HG03103 (cell line): ENCODE measurements at regions not wholly inside any gene's neighbourhood (a gene's known extent, or its start where the extent isn't known, plus 50 kb on each side); places are given as distances from the start of the nearest gene placed in this dataset.
"Not testable (repeated sequence)": the region's sequence is repeated elsewhere in the genome, so short reads cannot be mapped to it uniquely, and the experiment has no call there.

ENCODE experiments used
- ATAC-seq: cut with Tn5 transposase; IDR thresholded peaks from one replicate; pipeline ENCODE4 v1.9.1; 2021; ENCODE audit warnings: low read depth; ENCODE audit not compliant: unreplicated experiment

DNA sequence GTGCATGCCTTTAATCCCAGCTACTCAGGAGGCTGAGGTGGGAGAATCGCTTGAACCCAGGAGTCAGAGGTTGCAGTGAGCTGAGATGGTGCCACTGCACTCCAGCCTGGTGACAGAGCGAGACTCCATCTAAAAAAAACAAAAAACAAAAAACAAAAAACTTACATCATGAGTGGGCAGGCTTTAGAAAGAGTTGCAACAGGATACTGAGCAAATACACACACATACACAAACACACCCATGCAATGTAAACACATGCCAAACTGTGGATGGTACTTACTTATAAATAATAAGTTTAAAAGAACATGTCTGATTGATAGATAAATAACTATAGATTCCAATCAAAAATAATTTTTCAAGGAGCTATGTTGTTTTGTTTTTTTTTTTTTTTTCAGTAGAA is 481.7 kb upstream of the MARCKS start:
- ATAC-seq, result not testable (repeated sequence)

DNA sequence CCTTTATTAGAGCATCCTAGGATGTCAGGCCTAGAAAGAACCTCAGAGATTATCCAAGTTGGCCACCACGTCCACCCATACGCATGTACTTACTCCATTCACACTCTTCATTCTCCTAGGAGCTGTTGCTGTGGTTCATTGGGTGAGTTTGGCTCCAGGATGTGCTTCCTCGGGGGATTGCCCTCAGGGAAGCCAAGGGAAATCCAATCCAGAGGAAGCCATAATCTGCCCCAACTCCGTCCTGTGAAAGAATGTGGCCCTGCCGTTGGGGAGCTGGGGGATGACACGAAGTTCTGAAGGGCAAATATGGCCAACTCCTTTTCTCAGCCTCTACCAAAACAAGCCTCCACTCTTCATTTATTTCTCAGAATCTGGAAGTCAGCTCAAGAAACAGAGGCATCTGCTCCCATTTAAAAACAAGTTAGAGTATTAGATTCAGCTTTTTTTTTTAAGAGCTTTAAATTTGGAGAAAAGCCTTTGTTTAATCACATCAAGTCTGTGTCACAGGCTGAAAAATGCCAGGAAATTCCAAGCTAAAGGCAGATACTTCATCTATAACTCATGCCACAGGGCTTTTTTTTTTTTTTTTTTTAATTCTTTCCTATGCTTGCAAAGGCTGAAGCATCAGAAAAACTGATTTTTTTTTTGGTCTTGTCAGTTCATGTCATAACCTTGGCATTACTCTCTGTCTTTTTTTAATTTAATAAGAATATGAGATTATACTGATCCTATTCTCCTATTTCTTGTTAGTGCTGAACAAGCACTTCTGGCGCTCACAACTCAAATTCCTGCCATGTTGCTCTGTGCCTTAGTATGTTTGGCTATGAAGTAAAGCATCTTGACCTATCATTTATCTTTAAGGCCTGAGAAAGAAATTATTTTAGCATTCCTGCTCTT is 480.9 kb upstream of the MARCKS start:
- ATAC-seq, result no peak

DNA sequence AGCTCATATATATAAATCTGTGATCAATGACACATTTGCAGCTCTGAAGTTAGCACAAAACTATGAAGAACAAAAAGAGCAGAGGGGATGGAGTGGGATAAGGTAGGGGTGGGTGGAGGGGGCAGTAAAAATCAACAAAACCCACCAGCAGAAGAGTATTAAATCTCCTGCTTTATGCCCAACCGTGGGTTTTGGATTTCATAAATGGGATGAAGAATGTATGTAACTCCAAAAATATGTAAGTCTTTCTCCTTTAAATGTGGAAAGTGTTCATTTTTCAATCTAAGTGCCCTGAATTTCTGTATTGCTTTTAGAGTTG is 480.3 kb upstream of the MARCKS start:
- ATAC-seq, result no peak

DNA sequence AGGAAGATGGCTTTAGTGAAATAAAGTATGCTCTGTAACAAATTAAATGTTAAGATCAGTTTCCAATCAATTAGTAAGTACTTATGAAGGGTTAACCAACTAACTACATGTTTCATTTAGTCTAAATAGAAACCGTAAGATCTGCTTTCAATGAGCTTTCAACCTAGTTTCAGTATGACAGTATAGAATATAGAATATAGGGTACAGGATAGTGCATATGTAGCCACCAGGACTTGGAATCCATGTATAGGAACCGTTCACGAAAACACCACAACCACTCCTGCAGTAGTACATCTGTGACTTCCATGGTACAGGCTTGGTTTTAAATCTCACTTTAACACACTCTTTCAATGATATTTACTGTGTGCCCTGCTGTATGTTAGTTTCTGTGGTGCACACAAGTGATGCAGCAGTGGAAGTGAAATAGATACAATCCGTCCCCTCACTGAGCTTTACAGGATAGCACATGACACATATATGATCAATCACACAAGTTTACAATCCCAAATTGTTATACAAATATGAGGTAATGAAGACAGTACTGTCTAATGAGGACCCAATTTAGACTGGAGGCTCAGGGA is 479.7 kb upstream of the MARCKS start:
- ATAC-seq, result peak; percentile 40

GRCh38 chr6:113380591-113380990 is 476.6 kb upstream of the MARCKS start:
- ATAC-seq, result no peak

DNA sequence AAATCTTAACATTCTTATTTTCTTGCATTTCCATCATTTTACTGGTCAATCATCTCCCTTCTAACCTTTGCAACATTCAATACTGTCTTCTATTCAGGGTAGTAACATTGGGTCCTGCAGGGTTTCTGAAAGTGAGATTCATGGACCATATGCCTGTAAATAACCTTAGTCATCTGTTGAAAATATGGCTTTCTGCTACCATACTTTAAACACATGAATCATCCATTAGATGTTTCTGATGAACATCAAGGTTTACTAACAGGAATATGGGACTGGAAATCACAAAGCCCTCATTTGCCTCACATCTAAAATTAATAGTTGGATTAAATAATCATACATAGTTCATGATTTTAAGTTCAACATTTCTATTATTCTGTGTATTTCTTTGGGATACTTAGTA is 475.9 kb upstream of the MARCKS start:
- no peak for ATAC-seq

DNA sequence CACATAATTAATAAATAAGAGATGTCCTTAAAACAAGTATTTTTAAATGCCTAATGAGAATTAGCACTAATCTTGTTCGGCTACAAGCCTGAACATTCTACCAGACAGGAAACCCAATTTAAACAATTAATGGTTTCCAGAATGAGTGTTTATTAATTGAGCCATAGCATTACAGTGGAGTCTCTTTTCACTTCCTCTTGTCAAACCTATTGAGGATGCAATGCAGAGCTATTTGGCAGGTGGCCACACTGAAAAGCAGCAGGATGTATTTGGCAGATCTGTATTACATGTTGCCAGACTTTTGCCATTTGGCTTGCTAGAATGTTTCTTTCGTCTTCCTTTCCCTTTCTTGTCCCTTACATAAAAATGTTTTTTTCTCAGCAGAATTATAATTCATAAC is 475.2 kb upstream of the MARCKS start:
- ATAC-seq, result peak; percentile 96

- no peak for ATAC-seq
Observed at GRCh38 chr6:113383701-113384100, 473.4 kb upstream of the MARCKS start.

GRCh38 chr6:113385020-113385431 is 472.1 kb upstream of the MARCKS start:
- no peak for ATAC-seq

- ATAC-seq, result no peak
Observed at GRCh38 chr6:113388996-113389395, 468.1 kb upstream of the MARCKS start.

GRCh38 chr6:113392551-113393055 is 464.5 kb upstream of the MARCKS start:
- ATAC-seq, result no peak

DNA sequence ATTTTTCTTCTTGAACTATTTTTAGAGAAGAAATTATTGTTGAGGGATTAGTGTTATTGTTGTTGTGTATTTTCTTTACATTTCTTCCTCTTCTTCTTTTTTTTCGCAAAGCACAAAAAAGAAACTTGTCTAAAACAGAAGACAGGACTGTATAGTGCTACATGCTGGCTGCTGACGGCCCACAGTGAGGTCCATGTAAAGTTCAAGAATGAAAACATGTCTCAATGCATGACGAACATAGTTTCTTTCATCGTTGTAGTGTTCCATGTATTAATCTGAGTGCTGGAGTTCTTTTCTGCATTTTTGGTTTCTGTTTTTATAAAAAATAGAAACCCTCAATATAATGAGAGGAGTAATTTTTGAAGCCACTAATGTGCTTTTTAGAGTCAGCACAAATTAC is 462.9 kb upstream of the MARCKS start:
- ATAC-seq, result no peak

DNA sequence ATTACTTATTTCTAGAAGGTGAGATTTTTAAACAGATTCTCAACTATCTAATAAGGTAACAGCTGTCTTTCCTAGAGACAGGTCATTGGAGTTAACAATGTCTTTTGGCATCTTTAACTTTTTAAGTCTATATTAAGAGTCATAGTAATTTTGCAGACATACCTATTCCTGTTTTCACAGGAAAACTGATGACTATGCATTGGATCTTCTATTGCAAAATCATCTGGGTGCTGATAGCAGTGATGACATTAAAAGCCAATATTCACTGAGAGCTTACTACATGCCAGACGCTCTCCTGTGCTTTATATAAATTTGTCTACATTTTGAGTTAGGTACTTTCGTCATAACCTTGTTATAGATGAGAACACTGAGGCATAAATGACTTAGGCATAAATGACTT is 462.4 kb upstream of the MARCKS start:
- ATAC-seq, result no peak

DNA sequence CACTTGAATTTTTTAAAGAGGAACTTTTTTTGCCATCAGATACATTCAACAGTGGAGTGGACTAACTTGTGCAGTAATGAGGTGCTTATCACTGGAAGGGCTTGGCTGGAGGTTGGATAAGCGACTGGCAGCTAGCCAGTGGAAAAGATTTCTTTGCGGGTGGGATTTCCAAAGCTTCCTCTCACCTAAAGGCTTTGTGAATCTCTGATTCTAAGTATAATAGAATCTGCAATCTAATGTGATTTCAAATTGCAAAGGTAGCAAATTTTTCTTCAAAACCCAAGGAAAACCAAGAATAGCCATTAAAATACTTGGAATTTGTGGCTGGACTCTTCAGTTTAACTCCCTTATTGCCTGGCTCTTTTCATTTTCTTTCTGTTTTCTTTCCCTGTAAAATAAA is 460.4 kb upstream of the MARCKS start:
- no peak for ATAC-seq

DNA sequence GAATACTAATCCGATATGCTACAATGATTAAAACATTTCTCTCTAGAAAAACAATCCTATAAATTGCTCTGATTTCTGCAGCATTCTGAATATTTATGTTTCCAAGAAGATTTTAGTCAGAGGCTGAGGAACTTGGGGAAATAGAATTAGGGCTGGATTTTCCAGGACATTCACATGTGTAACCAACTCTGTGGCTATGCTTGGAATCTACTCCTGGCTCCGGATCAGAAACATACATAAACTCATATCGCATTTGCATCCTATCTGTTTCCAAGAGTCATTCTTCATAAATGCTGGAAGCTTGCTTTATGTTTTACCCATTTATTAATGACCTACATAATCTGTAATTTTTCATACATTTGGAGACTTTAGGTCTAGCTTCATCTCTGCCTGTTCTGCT is 459.9 kb upstream of the MARCKS start:
- no peak for ATAC-seq

DNA sequence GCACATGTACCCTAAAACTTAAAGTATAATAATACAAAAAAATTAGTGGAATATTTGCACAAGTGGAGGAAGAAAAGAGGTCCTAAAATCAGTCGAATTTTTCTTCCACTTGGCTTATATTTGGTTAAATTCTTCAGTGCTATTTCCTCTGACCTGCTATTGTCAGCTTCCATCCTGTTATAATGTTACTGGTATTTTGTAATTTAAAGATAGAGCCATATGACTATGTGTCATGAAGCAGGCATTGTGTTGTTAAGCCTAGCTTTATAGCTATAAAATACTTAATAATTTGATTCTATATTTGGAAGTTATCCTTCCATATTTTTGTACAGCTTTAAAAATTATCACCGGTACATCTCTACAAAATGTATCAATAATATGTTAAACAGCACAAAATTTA is 455.9 kb upstream of the MARCKS start:
- no peak for ATAC-seq

DNA sequence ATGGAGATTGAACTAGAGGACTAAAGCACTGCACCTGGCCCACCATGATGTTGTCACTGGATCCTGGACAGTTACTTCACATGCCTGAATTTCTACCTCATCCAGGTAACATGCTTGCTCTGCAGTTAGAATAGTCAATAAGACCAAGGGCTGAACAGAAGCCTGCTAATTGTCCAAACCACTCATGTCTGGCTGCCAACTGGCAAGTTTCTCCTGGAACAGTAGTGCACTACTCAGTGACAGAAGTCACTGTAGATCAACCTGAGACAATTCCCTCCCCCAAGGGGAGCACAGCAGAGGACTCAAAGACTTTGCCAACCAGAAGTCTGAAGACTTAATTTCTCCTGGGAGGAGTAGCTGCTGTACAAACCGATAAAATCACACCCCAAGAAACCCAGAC is 454.6 kb upstream of the MARCKS start:
- no peak for ATAC-seq

GRCh38 chr6:113403966-113404595 is 453.1 kb upstream of the MARCKS start:
- no peak for ATAC-seq

DNA sequence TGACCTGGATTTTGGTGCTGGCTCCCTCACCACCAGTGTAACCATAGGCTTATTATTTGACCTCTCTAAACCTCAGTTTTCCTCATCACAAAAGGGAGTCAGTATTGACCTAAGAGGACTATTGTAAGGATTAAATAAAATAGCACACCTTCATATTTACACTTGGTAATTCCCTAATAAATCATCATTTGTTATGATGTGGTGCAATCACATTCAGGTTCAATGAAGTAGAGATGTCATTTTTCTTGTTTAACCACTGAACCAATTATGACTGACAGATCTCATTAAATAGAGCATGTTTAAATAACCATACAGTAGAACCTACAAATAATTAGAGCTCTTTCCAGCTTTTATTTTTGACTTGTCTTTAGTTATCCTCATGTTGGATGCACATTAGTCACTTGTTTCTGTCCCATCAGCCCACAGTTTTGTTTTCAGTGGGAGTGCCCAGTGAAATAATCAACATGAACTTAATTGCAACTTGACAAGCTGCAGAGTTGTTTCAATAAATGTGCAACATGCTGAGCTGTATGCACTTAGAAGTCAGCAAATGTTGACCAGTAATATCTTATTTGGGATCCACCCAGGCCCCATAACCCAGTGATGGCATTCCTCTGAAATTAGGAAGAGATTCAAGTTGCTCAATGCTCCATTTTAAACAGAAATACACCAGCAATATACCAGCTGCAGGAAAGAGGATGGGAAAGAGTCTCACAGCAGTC is 451.7 kb upstream of the MARCKS start:
- no peak for ATAC-seq

DNA sequence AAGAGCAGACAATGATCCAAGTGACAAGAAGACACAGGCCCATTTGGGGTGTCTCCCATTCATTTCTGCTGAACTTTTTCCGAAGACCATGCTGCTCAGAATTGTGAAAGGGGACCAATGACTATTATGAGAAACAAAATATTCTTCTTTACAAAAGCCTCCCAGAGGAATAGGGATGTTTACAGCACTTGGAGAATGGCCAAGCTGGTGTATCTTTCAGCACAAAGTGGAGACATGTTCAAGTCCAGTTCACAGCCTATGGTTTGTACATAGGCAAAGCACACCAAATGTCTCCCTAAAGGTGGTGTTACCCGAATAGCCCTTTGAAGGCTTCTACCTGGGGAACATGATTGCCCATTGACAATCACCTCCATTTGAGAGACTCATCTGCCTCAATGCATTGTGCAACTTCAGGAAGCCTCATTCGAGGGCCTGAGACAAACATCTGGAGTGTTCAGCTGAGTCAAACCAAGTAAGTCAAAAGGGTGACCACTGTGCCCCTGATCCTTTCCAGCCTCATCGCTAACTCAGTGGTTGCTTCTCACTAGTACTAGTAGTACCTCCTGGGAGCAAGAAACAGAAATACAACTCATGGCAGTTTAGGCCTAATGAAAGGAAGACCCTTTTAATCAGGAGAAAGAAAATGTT is 451.0 kb upstream of the MARCKS start:
- ATAC-seq, result no peak

DNA sequence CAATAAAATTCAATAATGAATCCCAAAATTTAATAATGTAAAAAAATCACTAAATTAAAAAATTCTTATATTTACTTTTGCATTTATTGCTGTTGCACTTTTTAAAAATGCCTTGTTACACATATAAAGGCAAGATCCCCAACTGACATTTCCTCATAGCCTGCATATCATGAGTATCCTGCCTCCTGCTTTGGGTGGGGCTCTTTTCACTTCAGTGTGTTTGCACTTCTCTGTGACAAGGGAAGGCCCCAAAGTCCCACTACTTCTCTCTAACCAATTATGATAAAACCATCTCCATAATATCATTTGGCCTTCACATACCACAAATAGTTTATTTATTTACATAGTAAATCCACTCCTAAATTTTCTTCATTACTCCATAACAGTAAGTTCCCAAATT is 446.1 kb upstream of the MARCKS start:
- ATAC-seq, result no peak
